HAP-1 (cell line): ENCODE measurements at regions not wholly inside any gene's neighbourhood (a gene's known extent, or its start where the extent isn't known, plus 50 kb on each side); places are given as distances from the start of the nearest gene placed in this dataset.
"Not testable (repeated sequence)": the region's sequence is repeated elsewhere in the genome, so short reads cannot be mapped to it uniquely, and the experiment has no call there.

Experiments
- DNase-seq, 2 experiments: peaks; one replicate each; pipeline ENCODE4 v3.0.0-alpha.2; 2016 to 2020; ENCODE audit warnings: low spot score in 2 of 2
- H3K27me3 ChIP-seq: fragments of 250-450 bp; sonication (Bioruptor Pico); 2 replicates; pipeline ENCODE4 v1.5.1; 2020; ENCODE audit warnings: low read depth, mild to moderate bottlenecking, moderate library complexity
- H3K36me3 ChIP-seq: fragments of 250-450 bp; sonication (Bioruptor Pico); replicated peaks from 2 replicates; pipeline ENCODE4 v1.5.1; 2020; ENCODE audit warnings: mild to moderate bottlenecking
- H3K4me1 ChIP-seq: fragments of 250-450 bp; sonication (Bioruptor Pico); 2 replicates; pipeline ENCODE4 v1.5.1; 2020; ENCODE audit warnings: mild to moderate bottlenecking
- H3K4me3 ChIP-seq: fragments of 250-450 bp; sonication (Bioruptor Pico); 2 replicates; pipeline ENCODE4 v1.5.1; 2020; ENCODE audit warnings: mild to moderate bottlenecking, moderate library complexity
- H3K9me3 ChIP-seq: fragments of 250-450 bp; sonication (Bioruptor Pico); 2 replicates; pipeline ENCODE4 v1.5.1; 2020; ENCODE audit warnings: mild to moderate bottlenecking, moderate library complexity
- in situ Hi-C: fragments of 300-500 bp; cut with MboI; formaldehyde crosslinking; loops from 3 replicates; pipeline ENCODE4 v1.14.3; 2020; ENCODE audit warnings: low sequenced_read_pairs, inconsistent platforms, mixed read lengths

- H3K27me3 ChIP-seq, result no peaks in the 10 kb centered on the region
- H3K9me3 ChIP-seq, result no peaks in the 10 kb centered on the region
- H3K4me1 ChIP-seq, result no peaks in the 10 kb centered on the region
- no peaks in the 10 kb centered on the region for H3K36me3 ChIP-seq
- no peak for DNase-seq
- in situ Hi-C loops, result no loop called here
- H3K4me3 ChIP-seq, result no peak overlapping the region
Measured at GRCh38 chr2:116988303-116988702, 826.2 kb upstream of the DDX18 start.

DNA sequence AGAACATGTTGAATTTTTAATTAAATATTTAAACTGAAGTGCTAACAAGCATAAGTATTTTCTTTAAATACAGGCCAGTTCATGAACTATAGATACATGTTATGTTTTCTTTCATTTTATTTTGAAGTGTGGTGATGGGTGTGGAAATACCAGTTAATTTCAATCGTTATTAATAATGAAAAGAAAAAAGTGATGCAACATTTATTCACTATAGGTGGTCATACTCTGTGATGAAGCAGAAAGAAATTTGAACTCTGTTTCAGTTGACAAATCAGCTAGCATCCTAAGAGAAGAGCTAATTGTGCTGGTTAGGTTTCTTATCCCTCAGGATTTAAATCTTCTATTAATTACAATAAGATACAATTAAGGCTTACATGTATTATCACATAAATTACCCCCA is 795.1 kb upstream of the DDX18 start:
- no peaks in the 10 kb centered on the region for H3K4me1 ChIP-seq
- H3K9me3 ChIP-seq, result no peaks in the 10 kb centered on the region
- H3K4me3 ChIP-seq, result no peak overlapping the region
- DNase-seq, result no peak
- no peaks in the 10 kb centered on the region for H3K36me3 ChIP-seq
- in situ Hi-C loops, result no loop called here
- no peaks in the 10 kb centered on the region for H3K27me3 ChIP-seq

DNA sequence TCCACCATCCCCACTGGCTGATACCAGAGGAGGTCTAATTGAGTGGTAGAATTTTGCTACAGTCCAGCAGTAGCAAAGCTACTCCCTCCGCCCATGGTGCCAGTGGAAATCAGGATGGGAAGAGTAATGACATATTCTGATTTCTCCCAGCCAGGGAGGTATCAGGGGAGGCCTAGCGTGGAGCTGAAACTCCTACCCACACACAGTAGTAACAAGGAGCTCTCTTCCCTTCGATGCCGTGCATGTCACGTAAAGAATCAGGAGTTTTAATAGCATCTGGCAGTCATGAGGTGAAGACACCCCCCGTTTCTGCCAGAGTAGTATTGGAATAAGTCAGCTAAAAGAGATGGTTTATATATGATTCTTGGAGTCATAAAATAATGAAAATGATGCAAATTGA is 786.8 kb upstream of the DDX18 start:
- in situ Hi-C loops, result no loop called here

GRCh38 chr2:117028708-117029107 is 785.8 kb upstream of the DDX18 start:
- H3K4me1 ChIP-seq, DNase-seq, in situ Hi-C loops, H3K9me3 ChIP-seq, H3K4me3 ChIP-seq, H3K27me3 ChIP-seq, H3K36me3 ChIP-seq: not testable (repeated sequence)

More for the DNA sequence above, 786.8 kb upstream of the DDX18 start:
- DNase-seq, result no peak
- H3K4me3 ChIP-seq, result no peak overlapping the region
- H3K36me3 ChIP-seq, result no peaks in the 10 kb centered on the region
- H3K27me3 ChIP-seq, result no peaks in the 10 kb centered on the region
- no peaks in the 10 kb centered on the region for H3K9me3 ChIP-seq
- H3K4me1 ChIP-seq, result no peaks in the 10 kb centered on the region

DNA sequence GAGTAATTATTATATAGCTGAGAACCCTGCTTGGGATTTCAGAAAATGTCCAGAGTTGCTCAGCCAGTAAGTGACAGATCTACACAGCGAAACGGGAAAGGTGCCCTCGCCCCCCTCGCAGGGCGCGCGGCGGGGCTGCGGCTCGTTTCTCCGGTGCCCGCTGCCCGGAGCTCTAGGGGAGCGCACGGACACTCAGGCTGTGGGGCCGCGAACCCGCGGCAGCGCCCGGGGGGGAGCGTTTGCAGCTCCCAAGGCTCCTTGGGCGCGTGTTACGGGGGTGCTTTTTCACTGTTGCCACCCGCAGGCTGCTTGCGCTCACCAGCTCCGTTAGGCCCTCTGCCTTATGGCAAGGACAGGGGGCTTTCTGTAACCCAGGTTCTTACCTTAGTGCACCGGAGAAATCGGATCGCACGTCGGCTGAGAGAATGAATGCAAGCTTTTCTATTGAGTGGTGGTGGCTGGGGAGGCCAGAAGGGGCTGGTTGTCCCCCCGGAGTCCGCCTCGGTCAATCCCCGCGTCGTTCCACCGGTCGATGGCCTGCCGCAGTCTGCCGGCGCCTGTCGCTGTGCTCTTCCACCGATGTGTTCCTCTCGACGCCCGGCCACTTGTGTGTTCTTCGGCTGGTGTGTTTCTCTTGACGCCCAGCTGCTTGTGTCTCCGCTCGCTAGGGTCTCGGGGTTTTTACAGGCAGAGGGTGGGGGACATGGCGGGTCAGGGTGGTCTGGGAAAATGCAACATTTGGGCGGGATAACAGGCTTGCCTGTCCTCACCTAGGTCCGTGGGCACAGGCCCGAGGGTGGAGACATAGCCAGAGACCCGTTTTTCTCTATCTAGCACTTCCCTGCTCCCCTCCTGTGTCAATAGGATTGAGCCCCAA is 758.8 kb upstream of the DDX18 start:
- Histone ChIP-seq H3K4me3 (no peak overlapping the region), H3K4me1 (no peaks in the 10 kb centered on the region), H3K36me3 (no peaks in the 10 kb centered on the region), H3K27me3 (no peaks in the 10 kb centered on the region), H3K9me3 (no peaks in the 10 kb centered on the region)
- in situ Hi-C loops, result no loop called here
- no peak for DNase-seq

GRCh38 chr2:117056376-117056748 is 758.1 kb upstream of the DDX18 start:
- Histone ChIP-seq H3K9me3 (no peaks in the 10 kb centered on the region), H3K4me3 (no peak overlapping the region), H3K27me3 (no peaks in the 10 kb centered on the region), H3K36me3 (no peaks in the 10 kb centered on the region), H3K4me1 (no peaks in the 10 kb centered on the region)
- DNase-seq, result no peak
- in situ Hi-C loops, result no loop called here

- H3K36me3 ChIP-seq, result no peaks in the 10 kb centered on the region
- no peak for DNase-seq
- in situ Hi-C loops, result no loop called here
- no peaks in the 10 kb centered on the region for H3K4me1 ChIP-seq
- no peaks in the 10 kb centered on the region for H3K9me3 ChIP-seq
- no peak overlapping the region for H3K4me3 ChIP-seq
- H3K27me3 ChIP-seq, result no peaks in the 10 kb centered on the region
Measured at GRCh38 chr2:117057016-117057415, 757.5 kb upstream of the DDX18 start.

GRCh38 chr2:117058366-117058765 is 756.1 kb upstream of the DDX18 start:
- Histone ChIP-seq H3K27me3 (no peaks in the 10 kb centered on the region), H3K4me3 (no peak overlapping the region), H3K9me3 (no peaks in the 10 kb centered on the region), H3K36me3 (no peaks in the 10 kb centered on the region), H3K4me1 (no peaks in the 10 kb centered on the region)
- in situ Hi-C loops, result no loop called here
- DNase-seq, result no peak

DNA sequence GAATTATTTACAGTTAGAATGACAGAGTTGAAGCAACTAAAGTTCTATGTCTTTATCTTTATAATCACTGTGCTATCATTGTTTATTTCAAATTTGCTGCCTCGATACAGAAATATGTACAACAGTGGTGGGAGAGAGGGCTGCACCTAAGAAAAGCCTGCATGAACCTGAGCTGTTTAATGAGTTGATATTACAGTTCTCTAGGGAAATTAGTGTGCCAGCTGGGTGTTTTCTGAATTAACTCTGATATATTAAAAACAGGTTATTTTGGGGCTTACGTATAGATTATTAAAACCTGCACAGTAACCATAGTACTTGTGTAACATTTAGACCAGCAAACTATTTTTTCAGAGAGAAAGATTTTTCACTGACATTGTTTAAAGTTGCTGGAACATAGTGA is 750.5 kb upstream of the DDX18 start:
- in situ Hi-C loops, result no loop called here
- Histone ChIP-seq H3K9me3 (no peaks in the 10 kb centered on the region), H3K4me3 (no peak overlapping the region), H3K36me3 (no peaks in the 10 kb centered on the region), H3K27me3 (no peaks in the 10 kb centered on the region), H3K4me1 (no peaks in the 10 kb centered on the region)
- no peak for DNase-seq

DNA sequence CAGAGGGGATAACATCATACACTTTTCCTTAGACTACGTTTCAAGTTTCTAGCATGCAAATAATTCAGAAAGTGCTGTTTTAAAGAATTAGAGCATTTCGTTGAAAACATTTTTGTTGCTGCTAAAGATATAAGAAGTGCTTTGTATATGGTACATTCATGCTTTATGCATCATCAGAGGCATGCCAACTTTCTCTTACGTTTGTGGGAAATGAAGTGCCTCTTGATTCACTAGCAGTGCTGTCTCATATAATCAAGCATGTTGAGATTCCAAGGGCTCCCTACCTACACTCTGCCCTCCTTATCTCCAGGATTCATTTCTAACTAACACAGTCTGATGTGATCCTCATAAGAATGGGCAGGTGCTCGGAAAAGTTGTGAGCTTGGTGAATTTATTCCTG is 748.6 kb upstream of the DDX18 start:
- Histone ChIP-seq H3K4me3 (no peak overlapping the region), H3K9me3 (no peaks in the 10 kb centered on the region), H3K27me3 (no peaks in the 10 kb centered on the region), H3K36me3 (no peaks in the 10 kb centered on the region), H3K4me1 (no peaks in the 10 kb centered on the region)
- in situ Hi-C loops, result no loop called here
- DNase-seq, result no peak

- Histone ChIP-seq H3K4me1 (no peaks in the 10 kb centered on the region), H3K27me3 (no peaks in the 10 kb centered on the region), H3K9me3 (no peaks in the 10 kb centered on the region), H3K4me3 (no peak overlapping the region), H3K36me3 (no peaks in the 10 kb centered on the region)
- in situ Hi-C loops, result no loop called here
- no peak for DNase-seq
Measured at GRCh38 chr2:117067900-117068299, 746.6 kb upstream of the DDX18 start.

DNA sequence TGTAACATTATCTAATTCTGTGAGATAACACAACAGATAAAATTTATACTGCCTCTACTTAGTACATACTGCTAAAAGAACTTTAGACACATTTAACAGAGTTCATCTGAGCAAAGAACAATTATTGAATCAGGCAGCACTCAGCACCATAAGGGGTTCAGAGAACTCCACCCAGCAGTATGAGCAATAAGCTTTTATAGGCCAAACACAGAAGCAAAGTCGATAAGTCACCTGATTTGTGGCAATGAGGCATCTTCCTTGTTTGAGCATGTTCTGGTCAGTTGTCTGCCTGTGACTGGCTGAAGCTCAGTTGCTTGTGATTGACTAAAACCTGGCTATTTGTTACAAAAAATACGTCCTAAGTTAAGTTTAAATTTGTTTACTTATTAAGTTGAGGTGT is 746.1 kb upstream of the DDX18 start:
- Histone ChIP-seq H3K36me3 (no peaks in the 10 kb centered on the region), H3K9me3 (no peaks in the 10 kb centered on the region), H3K4me1 (no peaks in the 10 kb centered on the region), H3K4me3 (no peak overlapping the region), H3K27me3 (no peaks in the 10 kb centered on the region)
- in situ Hi-C loops, result no loop called here
- DNase-seq, result no peak

- in situ Hi-C loops, result no loop called here
- DNase-seq, result no peak
- H3K4me1 ChIP-seq, result no peaks in the 10 kb centered on the region
- H3K36me3 ChIP-seq, result no peaks in the 10 kb centered on the region
- H3K4me3 ChIP-seq, result no peak overlapping the region
- no peaks in the 10 kb centered on the region for H3K9me3 ChIP-seq
- H3K27me3 ChIP-seq, result no peaks in the 10 kb centered on the region
Measured at GRCh38 chr2:117071556-117072102, 742.9 kb upstream of the DDX18 start.

DNA sequence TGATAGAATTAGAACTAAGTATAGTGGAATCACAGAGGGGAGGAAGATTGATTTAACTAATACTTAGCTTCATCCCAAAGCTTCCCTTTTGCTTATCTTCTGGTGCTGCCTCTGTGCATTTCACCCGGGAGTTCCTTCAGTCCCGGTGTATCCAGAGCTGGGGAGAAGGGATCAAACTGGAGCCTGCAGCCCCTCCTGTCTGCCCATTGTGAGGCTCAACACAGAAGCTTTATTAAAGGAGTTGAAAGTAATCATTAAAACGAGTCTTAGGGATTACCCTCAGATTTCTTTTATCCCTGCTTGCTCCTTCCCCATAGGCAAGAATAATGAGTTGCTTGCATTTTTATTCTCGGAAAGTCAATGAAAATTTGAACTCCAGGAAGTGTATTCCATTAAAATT is 739.7 kb upstream of the DDX18 start:
- no peaks in the 10 kb centered on the region for H3K9me3 ChIP-seq
- no peaks in the 10 kb centered on the region for H3K4me1 ChIP-seq
- no peaks in the 10 kb centered on the region for H3K27me3 ChIP-seq
- no peak for DNase-seq
- H3K36me3 ChIP-seq, result no peaks in the 10 kb centered on the region
- H3K4me3 ChIP-seq, result no peak overlapping the region
- in situ Hi-C loops, result no loop called here

DNA sequence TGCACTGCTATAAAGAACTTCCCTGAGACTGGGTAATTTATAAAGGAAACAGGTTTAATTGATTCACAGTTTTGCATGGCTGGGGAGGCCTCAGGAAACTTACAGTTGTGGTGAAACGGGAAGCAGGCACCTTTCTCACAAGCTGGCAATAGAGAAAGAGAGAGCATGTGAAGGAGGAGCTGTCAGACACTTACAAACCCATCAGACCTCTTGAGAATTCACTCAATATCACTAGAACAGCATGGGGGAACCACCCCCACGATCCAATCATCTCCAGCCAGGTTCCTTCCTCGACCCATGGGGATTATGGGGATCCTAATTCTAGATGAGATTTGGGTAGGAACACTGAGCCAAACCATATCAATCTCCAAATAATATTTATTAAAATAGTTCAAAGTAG is 729.2 kb upstream of the DDX18 start:
- in situ Hi-C loops, result no loop called here

More for the DNA sequence above, 729.2 kb upstream of the DDX18 start:
- H3K9me3 ChIP-seq, result no peaks in the 10 kb centered on the region
- H3K36me3 ChIP-seq, result no peaks in the 10 kb centered on the region
- no peaks in the 10 kb centered on the region for H3K27me3 ChIP-seq
- peaks cover 22% of the 10 kb centered on the region for H3K4me1 ChIP-seq
- H3K4me3 ChIP-seq, result no peak overlapping the region
- no peak for DNase-seq
